GM12878 (cell line): ENCODE measurements at regions not wholly inside any gene's neighbourhood (a gene's known extent, or its start where the extent isn't known, plus 50 kb on each side); places are given as distances from the start of the nearest gene placed in this dataset.

ENCODE experiments used
- ATAC-seq: fragments of 200-7000 bp; cut with Tn5 transposase; 3 replicates; pipeline ENCODE4 v1.9.1; 2020; ENCODE audit warnings: mild to moderate bottlenecking, moderate library complexity
- BruUV-seq: library from RNA; stranded (reverse); fragments of 400-500 nt; replicated peaks from 2 replicates; lab custom pipeline; 2021; lab: Mats Ljungman, UMichigan
- CTCF ChIA-PET: fragments of 300-600 bp; sonication (Branson Sonifier 250); formaldehyde crosslinking; extraction: SDS; loops from one replicate; lab custom pipeline; 2021; ENCODE audit warnings: inconsistent platforms; lab: Yijun Ruan, JAX
- POLR2A ChIA-PET: fragments of 350-600 bp; formaldehyde crosslinking; extraction: SDS; loops from one replicate; lab custom pipeline; 2021; ENCODE audit warnings: inconsistent platforms; lab: Charles Lee
- RAD21 ChIA-PET: fragments of 300-600 bp; sonication (Branson Sonifier 250); formaldehyde crosslinking; loops from one replicate; lab custom pipeline; 2023; ENCODE audit warnings: antibody characterized with exemption; ENCODE audit not compliant: unreplicated experiment; lab: Charles Lee
- SMC1A ChIA-PET: fragments of 300-600 bp; sonication (Branson Sonifier 250); formaldehyde crosslinking; loops from one replicate; lab custom pipeline; 2023; ENCODE audit not compliant: unreplicated experiment, uncharacterized antibody; lab: Charles Lee
- DNase-seq: peaks from one replicate; pipeline ENCODE4 v3.0.0-alpha.2; 2011; ENCODE audit warnings: low read depth, low spot score
- FAIRE-seq: peaks from 3 replicates; lab custom pipeline; 2011; peaks lifted over from hg19 to GRCh38; lab: Jason Lieb, UNC
- H2AFZ ChIP-seq: 2 replicates; pipeline ENCODE4 v1.6.0; 2011; ENCODE audit warnings: low read depth, low read length, control low read depth; ENCODE audit not compliant: control insufficient read depth
- H3K27ac ChIP-seq: 2 replicates; pipeline ENCODE4 v1.5.1; 2011; ENCODE audit warnings: control low read depth; ENCODE audit not compliant: control insufficient read depth, insufficient read depth
- H3K27me3 ChIP-seq, 2 experiments: replicated peaks in 1 of 2; 2 replicates each; pipeline versions ENCODE4 v1.6.0 to v1.6.1; 2011; ENCODE audit warnings: low read length in 1 of 2; ENCODE audit not compliant: control insufficient read depth in 2 of 2, insufficient read depth in 2 of 2
- H3K36me3 ChIP-seq, 2 experiments: 2 replicates each; pipeline ENCODE4 v1.5.1; 2011; ENCODE audit warnings: low read length in 1 of 2; ENCODE audit not compliant: control insufficient read depth in 2 of 2, insufficient read depth in 2 of 2
- H3K4me1 ChIP-seq: 2 replicates; pipeline ENCODE4 v1.6.1; 2011; ENCODE audit warnings: mild to moderate bottlenecking, low read length, moderate library complexity, mixed read lengths; ENCODE audit not compliant: control insufficient read depth, insufficient read depth
- H3K4me2 ChIP-seq: 2 replicates; pipeline ENCODE4 v1.6.0; 2011; ENCODE audit warnings: control low read depth; ENCODE audit not compliant: control insufficient read depth, insufficient read depth
- H3K4me3 ChIP-seq: fragments of 200-600 bp; sonication (generic); 2 replicates; pipeline ENCODE4 v1.5.1; 2016
- H3K79me2 ChIP-seq: 2 replicates; pipeline ENCODE4 v1.6.0; 2011; ENCODE audit warnings: low read length; ENCODE audit not compliant: control insufficient read depth, insufficient read depth
- H3K9ac ChIP-seq: 2 replicates; pipeline ENCODE4 v1.8.0; 2011; ENCODE audit warnings: low read length, control low read depth, mixed read lengths; ENCODE audit not compliant: control insufficient read depth, insufficient read depth
- H3K9me3 ChIP-seq: replicated peaks from 3 replicates; pipeline ENCODE4 v1.5.1; 2011; ENCODE audit warnings: mild to moderate bottlenecking, low read length; ENCODE audit not compliant: control insufficient read depth, insufficient read depth
- H4K20me1 ChIP-seq: 2 replicates; pipeline ENCODE4 v1.6.0; 2011; ENCODE audit not compliant: control insufficient read depth, insufficient read depth
- LARP7 ChIP-seq: fragments of 450-650 bp; IDR thresholded peaks from 2 replicates; pipeline ENCODE4 v1.6.1; 2017; ENCODE audit warnings: mild to moderate bottlenecking
- NR2C1 ChIP-seq: fragments of 450-650 bp; IDR thresholded peaks from 2 replicates; pipeline ENCODE4 v1.6.1; 2017; ENCODE audit warnings: antibody characterized with exemption, mild to moderate bottlenecking, moderate library complexity
- NR2F1 ChIP-seq: fragments of 450-650 bp; conservative IDR thresholded peaks from 2 replicates; pipeline ENCODE4 v1.6.1; 2017; ENCODE audit warnings: mild to moderate bottlenecking
- POU2F2 ChIP-seq: IDR thresholded peaks from 3 replicates; pipeline ENCODE4 v1.6.1; 2011; ENCODE audit warnings: low read depth, mild to moderate bottlenecking, low read length, borderline replicate concordance
- RB1 ChIP-seq: fragments of 450-650 bp; formaldehyde crosslinking; IDR thresholded peaks from 2 replicates; pipeline ENCODE4 v1.6.1; 2017; ENCODE audit warnings: mild to moderate bottlenecking, borderline replicate concordance
- RELA ChIP-seq: fragments of 450-650 bp; IDR thresholded peaks from 2 replicates; pipeline ENCODE4 v1.8.0; 2014; ENCODE audit warnings: borderline replicate concordance; ENCODE audit not compliant: partially characterized antibody
- REST ChIP-seq: IDR thresholded peaks from 2 replicates; pipeline ENCODE4 v1.6.1; 2012; ENCODE audit warnings: mild to moderate bottlenecking, low read depth, low read length
- SRF ChIP-seq, 2 experiments: IDR thresholded peaks; 2 replicates each; pipeline ENCODE4 v1.6.1; 2011; ENCODE audit warnings: low read depth in 2 of 2, low read length in 2 of 2, mild to moderate bottlenecking in 1 of 2, moderate library complexity in 1 of 2
- WRNIP1 ChIP-seq: IDR thresholded peaks from 2 replicates; pipeline ENCODE4 v1.6.1; 2011; ENCODE audit warnings: low read depth, low read length, improper control_type of control experiment, borderline replicate concordance
- ZBTB11 ChIP-seq: fragments of 450-650 bp; formaldehyde crosslinking; IDR thresholded peaks from 2 replicates; pipeline ENCODE4 v1.5.0; 2022; ENCODE audit warnings: mild to moderate bottlenecking, missing genetic modification characterization
- ZNF687 ChIP-seq: fragments of 450-650 bp; IDR thresholded peaks from 2 replicates; pipeline ENCODE4 v1.6.1; 2017; ENCODE audit warnings: mild to moderate bottlenecking, moderate library complexity
- WGBS: methylation state at CpG from one replicate; pipeline ENCODE4 v1.1.6; 2016; ENCODE audit warnings: low lambda C conversion rate; ENCODE audit not compliant: insufficient replicate concordance, insufficient coverage; ENCODE audit errors: missing lambda C conversion rate; 5-methylcytosine and 5-hydroxymethylcytosine counted together
- in situ Hi-C: fragments of 300-500 bp; cut with MboI; formaldehyde crosslinking; loops from 9 replicates; pipeline ENCODE4 v1.14.3; 2018; ENCODE audit warnings: mixed read lengths
- intact Hi-C: fragments of 100-400 bp; cut with micrococcal nuclease; formaldehyde crosslinking; loops from one replicate; pipeline ENCODE4 v1.14.2; 2022; ENCODE audit not compliant: unreplicated experiment
- TF ChIP-seq, protein P1 (sequence below): fragments of 450-650 bp; IDR thresholded peaks from 2 replicates; pipeline ENCODE4 v1.6.1; 2017; ENCODE audit warnings: mild to moderate bottlenecking, low read depth, inconsistent platforms; ENCODE audit not compliant: poor library complexity, severe bottlenecking

- ChIA-PET CTCF (interaction anchor here (0.6 kb wide), 1 partner anchor 204 kb away, joined by 3 read pairs; no protein-coding TSS in a partner anchor), RAD21 (no interaction called here), SMC1A (no interaction called here), POLR2A (no interaction called here)
- DNase-seq (no peak), ATAC-seq (no peak), FAIRE-seq (no peak)
- H3K4me2 ChIP-seq, result no peak overlapping the region
- no peaks in the 10 kb centered on the region for H3K4me1 ChIP-seq
- H3K36me3 ChIP-seq, result no peaks in the 10 kb centered on the region
- H3K27ac ChIP-seq, result no peak overlapping the region
- intact Hi-C loops, result no loop called here
- H3K9me3 ChIP-seq, result no peaks in the 10 kb centered on the region
- no peaks in the 10 kb centered on the region for H4K20me1 ChIP-seq
- no peaks in the 10 kb centered on the region for H3K79me2 ChIP-seq
- in situ Hi-C loops, result no loop called here
- 53% methylated on average over 8 of the region's 8 CpGs for WGBS
- no peak overlapping the region for H3K9ac ChIP-seq
- H2AFZ ChIP-seq, result no peak overlapping the region
- H3K27me3 ChIP-seq, result no peaks in the 10 kb centered on the region; a peak in 1 of 4 replicates
- no TSS peak for BruUV-seq
- no peak overlapping the region for H3K4me3 ChIP-seq
- TF ChIP-seq NR2C1, result no peak
- TF ChIP-seq LARP7, result no peak
- TF ChIP-seq SRF (IDR thresholded peaks at IDR 0.05; ENCODE audit: low read depth in 2 of 2, low read length in 2 of 2), result no peak
- TF ChIP-seq ZBTB11 (CRISPR knock-in tag), result no peak
- TF ChIP-seq POU2F2, result no peak
- no peak for TF ChIP-seq ZNF687
- no peak for TF ChIP-seq REST
- TF ChIP-seq NR2F1, result no peak
- no peak for TF ChIP-seq RB1
- TF ChIP-seq WRNIP1, result no peak
- TF ChIP-seq, protein P1, sequence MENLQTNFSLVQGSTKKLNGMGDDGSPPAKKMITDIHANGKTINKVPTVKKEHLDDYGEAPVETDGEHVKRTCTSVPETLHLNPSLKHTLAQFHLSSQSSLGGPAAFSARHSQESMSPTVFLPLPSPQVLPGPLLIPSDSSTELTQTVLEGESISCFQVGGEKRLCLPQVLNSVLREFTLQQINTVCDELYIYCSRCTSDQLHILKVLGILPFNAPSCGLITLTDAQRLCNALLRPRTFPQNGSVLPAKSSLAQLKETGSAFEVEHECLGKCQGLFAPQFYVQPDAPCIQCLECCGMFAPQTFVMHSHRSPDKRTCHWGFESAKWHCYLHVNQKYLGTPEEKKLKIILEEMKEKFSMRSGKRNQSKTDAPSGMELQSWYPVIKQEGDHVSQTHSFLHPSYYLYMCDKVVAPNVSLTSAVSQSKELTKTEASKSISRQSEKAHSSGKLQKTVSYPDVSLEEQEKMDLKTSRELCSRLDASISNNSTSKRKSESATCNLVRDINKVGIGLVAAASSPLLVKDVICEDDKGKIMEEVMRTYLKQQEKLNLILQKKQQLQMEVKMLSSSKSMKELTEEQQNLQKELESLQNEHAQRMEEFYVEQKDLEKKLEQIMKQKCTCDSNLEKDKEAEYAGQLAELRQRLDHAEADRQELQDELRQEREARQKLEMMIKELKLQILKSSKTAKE, result no peak
- no peak for TF ChIP-seq RELA
Observed at GRCh38 chr1:38381256-38381655, 334.7 kb upstream of the POU3F1 start.
